GM19455 (cell line): ENCODE measurements at regions not wholly inside any gene's neighbourhood (a gene's known extent, or its start where the extent isn't known, plus 50 kb on each side); places are given as distances from the start of the nearest gene placed in this dataset.
A peak's percentile ranks its signal among the peaks of the same experiment; 100 is the strongest.
"Not testable (repeated sequence)": the region's sequence is repeated elsewhere in the genome, so short reads cannot be mapped to it uniquely, and the experiment has no call there.

Source experiments
- ATAC-seq: cut with Tn5 transposase; IDR thresholded peaks from one replicate; pipeline ENCODE4 v1.9.1; 2021; ENCODE audit not compliant: unreplicated experiment

GRCh38 chr17:72386173-72386572 lies 265.4 kb downstream of the SOX9 start:
- not testable (repeated sequence) for ATAC-seq

GRCh38 chr17:72386619-72387237 lies 265.9 kb downstream of the SOX9 start:
- ATAC-seq, result no peak

- ATAC-seq, result no peak
These were observed 266.7 kb downstream of the SOX9 start for GRCh38 chr17:72387487-72387886.

GRCh38 chr17:72387969-72388368 lies 267.1 kb downstream of the SOX9 start:
- ATAC-seq, result no peak

- peak; percentile 42 for ATAC-seq
These were observed 268.1 kb downstream of the SOX9 start for GRCh38 chr17:72388765-72389473.

- no peak for ATAC-seq
These were observed 270.1 kb downstream of the SOX9 start for GRCh38 chr17:72390675-72391508.

- ATAC-seq, result peak; percentile 45
These were observed 271.5 kb downstream of the SOX9 start for GRCh38 chr17:72392056-72393010.

- ATAC-seq, result no peak
These were observed 272.7 kb downstream of the SOX9 start for GRCh38 chr17:72393553-72393952.

GRCh38 chr17:72394531-72394930 lies 273.7 kb downstream of the SOX9 start:
- ATAC-seq, result no peak

- ATAC-seq, result no peak
These were observed 275.3 kb downstream of the SOX9 start for GRCh38 chr17:72396121-72396520.

GRCh38 chr17:72397223-72397667 lies 276.4 kb downstream of the SOX9 start:
- ATAC-seq, result no peak

GRCh38 chr17:72397687-72398086 lies 276.9 kb downstream of the SOX9 start:
- ATAC-seq, result no peak

GRCh38 chr17:72399023-72399607 lies 278.3 kb downstream of the SOX9 start:
- ATAC-seq, result no peak

GRCh38 chr17:72399608-72400487 lies 279.0 kb downstream of the SOX9 start:
- no peak for ATAC-seq

GRCh38 chr17:72400488-72400827 lies 279.6 kb downstream of the SOX9 start:
- no peak for ATAC-seq

- no peak for ATAC-seq
These were observed 280.0 kb downstream of the SOX9 start for GRCh38 chr17:72400863-72401262.

GRCh38 chr17:72401883-72402726 lies 281.3 kb downstream of the SOX9 start:
- no peak for ATAC-seq

GRCh38 chr17:72402727-72403210 lies 281.9 kb downstream of the SOX9 start:
- ATAC-seq, result no peak
